ENCODE measurements at regions not wholly inside any gene's neighbourhood (a gene's known extent, or its start where the extent isn't known, plus 50 kb on each side); places are given as distances from the start of the nearest gene placed in this dataset.

DNA sequence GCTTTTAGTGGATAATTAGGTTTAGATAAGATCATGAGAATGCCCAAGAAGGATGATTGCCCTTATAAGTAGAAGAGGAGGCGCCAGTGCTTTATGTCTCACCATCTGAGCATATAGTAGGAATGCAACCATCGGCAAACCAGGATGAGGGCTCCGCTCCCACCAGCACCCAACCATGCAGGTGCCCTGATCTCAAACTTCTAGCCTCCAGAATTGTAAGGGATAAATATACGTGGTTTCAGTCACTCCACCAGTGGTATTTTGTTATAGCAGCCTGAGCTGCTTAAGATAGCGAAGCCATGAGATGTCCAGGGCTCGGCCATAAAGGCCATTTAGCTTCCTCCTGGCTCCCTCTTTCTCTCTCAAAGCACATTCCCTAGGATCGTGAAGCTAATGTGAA, 413.9 kb downstream of the MZT1 start:
- H3K4me3 ChIP-seq (ENCODE audit: control insufficient read depth in 1 of 2, extremely low read depth in 1 of 2, low read length in 1 of 2) = no peak overlapping the region
- no peaks in the 10 kb centered on the region for H3K9me3 Mint-ChIP-seq
- no peaks in the 10 kb centered on the region for H3K36me3 ChIP-seq (ENCODE audit: control insufficient read depth in 2 of 2, extremely low read depth in 1 of 2, insufficient read depth in 1 of 2, low read length in 1 of 2)
- DNase-seq (no peak), ATAC-seq (replicated peaks in 1 of 4) (no peak)
- H3K27ac ChIP-seq (ENCODE audit: low read length) = no peak overlapping the region
- no peaks in the 10 kb centered on the region for H3K4me1 ChIP-seq (ENCODE audit: control insufficient read depth in 1 of 2, extremely low read depth in 1 of 2, insufficient read depth in 2 of 2, low read length in 2 of 2)
- ChIA-PET CTCF (no interaction called here), POLR2A (no interaction called here)
- no peak overlapping the region for H3K4me3 Mint-ChIP-seq
- WGBS (ENCODE audit: insufficient coverage) = 79% methylated on average over 3 of the region's 7 CpGs
- no peaks in the 10 kb centered on the region for H3K36me3 Mint-ChIP-seq
- no peaks in the 10 kb centered on the region for H3K4me1 Mint-ChIP-seq
- no peaks in the 10 kb centered on the region for H3K27me3 ChIP-seq (replicated peaks in 1 of 2; ENCODE audit: control insufficient read depth in 2 of 2, extremely low read depth in 1 of 2, insufficient read depth in 2 of 2, low read length in 1 of 2)
- no peaks in the 10 kb centered on the region for H3K27me3 Mint-ChIP-seq
- H3K27ac Mint-ChIP-seq = no peak overlapping the region
- H3K9me3 ChIP-seq = no peaks in the 10 kb centered on the region

DNA sequence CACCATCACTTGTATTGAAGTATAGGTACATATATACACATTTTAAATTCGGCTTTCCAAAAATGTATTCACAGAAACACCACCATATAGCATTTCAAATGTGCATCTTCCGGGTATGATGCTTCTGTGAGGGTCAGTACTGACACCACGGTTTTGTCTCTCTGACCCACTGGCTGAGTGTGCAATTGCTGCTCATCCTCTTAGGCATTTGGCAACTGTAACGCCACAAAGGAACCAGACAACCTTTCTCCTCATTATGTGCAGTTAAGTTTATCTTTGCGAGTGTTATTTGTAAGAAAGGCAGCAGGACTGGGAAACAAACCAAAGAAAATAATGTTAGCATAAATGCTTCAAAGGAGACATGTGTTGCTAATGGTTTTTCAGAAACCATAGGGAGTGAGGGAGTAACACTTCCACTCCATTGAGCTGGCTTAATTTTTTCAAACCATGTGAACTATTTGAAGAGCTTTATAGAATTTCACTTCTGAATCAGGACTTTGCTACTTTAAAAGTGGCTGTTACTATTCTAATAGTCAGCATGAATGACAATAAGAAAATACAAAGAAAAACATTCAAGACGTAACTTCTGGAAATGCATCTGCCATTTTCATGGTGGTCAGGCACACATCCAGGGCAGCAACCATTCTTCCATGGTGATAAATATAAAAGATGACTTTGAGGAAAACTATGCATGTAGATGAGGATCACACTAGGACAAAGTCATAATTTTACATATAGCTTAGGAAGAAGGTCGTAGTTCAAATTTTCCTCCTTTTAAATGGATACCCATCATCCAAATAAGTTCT, 423.3 kb downstream of the MZT1 start:
- no peaks in the 10 kb centered on the region for H3K4me1 ChIP-seq (ENCODE audit: control insufficient read depth in 1 of 2, extremely low read depth in 1 of 2, insufficient read depth in 2 of 2, low read length in 2 of 2)
- H3K4me3 ChIP-seq (ENCODE audit: control insufficient read depth in 1 of 2, extremely low read depth in 1 of 2, low read length in 1 of 2) = no peak overlapping the region
- no peaks in the 10 kb centered on the region for H3K36me3 ChIP-seq (ENCODE audit: control insufficient read depth in 2 of 2, extremely low read depth in 1 of 2, insufficient read depth in 1 of 2, low read length in 1 of 2)
- 67% methylated on average over 2 of the region's 7 CpGs for WGBS (ENCODE audit: insufficient coverage)
- H3K9me3 Mint-ChIP-seq = peaks cover 0 to 10% (median 2%) of the 10 kb centered on the region in 3 donors
- no peak for ATAC-seq (replicated peaks in 1 of 4)
- H3K9me3 ChIP-seq = no peaks in the 10 kb centered on the region
- ChIA-PET CTCF (no interaction called here), POLR2A (no interaction called here)
- no peak overlapping the region for H3K27ac Mint-ChIP-seq
- no peak overlapping the region for H3K4me3 Mint-ChIP-seq
- no peaks in the 10 kb centered on the region for H3K27me3 Mint-ChIP-seq
- H3K27me3 ChIP-seq (replicated peaks in 1 of 2; ENCODE audit: control insufficient read depth in 2 of 2, extremely low read depth in 1 of 2, insufficient read depth in 2 of 2, low read length in 1 of 2) = no peaks in the 10 kb centered on the region
- no peaks in the 10 kb centered on the region for H3K4me1 Mint-ChIP-seq
- DNase-seq = no peak
- no peaks in the 10 kb centered on the region for H3K36me3 Mint-ChIP-seq
- no peak overlapping the region for H3K27ac ChIP-seq (ENCODE audit: low read length)

- H3K36me3 Mint-ChIP-seq = no peaks in the 10 kb centered on the region
- no peaks in the 10 kb centered on the region for H3K27me3 ChIP-seq (replicated peaks in 1 of 2; ENCODE audit: control insufficient read depth in 2 of 2, extremely low read depth in 1 of 2, insufficient read depth in 2 of 2, low read length in 1 of 2)
- no peaks in the 10 kb centered on the region for H3K27me3 Mint-ChIP-seq
- H3K27ac ChIP-seq (ENCODE audit: low read length) = no peak overlapping the region
- H3K36me3 ChIP-seq (ENCODE audit: control insufficient read depth in 2 of 2, extremely low read depth in 1 of 2, insufficient read depth in 1 of 2, low read length in 1 of 2) = no peaks in the 10 kb centered on the region
- no peaks in the 10 kb centered on the region for H3K4me1 Mint-ChIP-seq
- H3K9me3 ChIP-seq = no peaks in the 10 kb centered on the region
- no peak overlapping the region for H3K4me3 Mint-ChIP-seq
- peaks cover 13 to 19% (median 15%) of the 10 kb centered on the region in 3 donors for H3K9me3 Mint-ChIP-seq
- CTCF ChIA-PET = no interaction called here
- POLR2A ChIA-PET = no interaction called here
- no peak overlapping the region for H3K4me3 ChIP-seq (ENCODE audit: control insufficient read depth in 1 of 2, extremely low read depth in 1 of 2, low read length in 1 of 2)
- no peak overlapping the region for H3K27ac Mint-ChIP-seq
- no CpG with 5 or more reads among the region's 3 CpGs for WGBS (ENCODE audit: insufficient coverage)
- no peaks in the 10 kb centered on the region for H3K4me1 ChIP-seq (ENCODE audit: control insufficient read depth in 1 of 2, extremely low read depth in 1 of 2, insufficient read depth in 2 of 2, low read length in 2 of 2)
- DNase-seq = no peak
- ATAC-seq (replicated peaks in 1 of 4) = no peak
Measured at GRCh38 chr13:72296246-72296645, 429.2 kb upstream of the DACH1 start.

- no peak overlapping the region for H3K27ac ChIP-seq (ENCODE audit: low read length)
- ChIA-PET CTCF (no interaction called here), POLR2A (no interaction called here)
- no peak for ATAC-seq (replicated peaks in 1 of 4)
- H3K27me3 Mint-ChIP-seq = no peaks in the 10 kb centered on the region
- no peak overlapping the region for H3K4me3 Mint-ChIP-seq
- H3K4me3 ChIP-seq (ENCODE audit: control insufficient read depth in 1 of 2, extremely low read depth in 1 of 2, low read length in 1 of 2) = no peak overlapping the region
- no peaks in the 10 kb centered on the region for H3K36me3 Mint-ChIP-seq
- H3K27ac Mint-ChIP-seq = no peak overlapping the region
- no peaks in the 10 kb centered on the region for H3K36me3 ChIP-seq (ENCODE audit: control insufficient read depth in 2 of 2, extremely low read depth in 1 of 2, insufficient read depth in 1 of 2, low read length in 1 of 2)
- no peaks in the 10 kb centered on the region for H3K9me3 ChIP-seq
- peaks cover 13 to 19% (median 16%) of the 10 kb centered on the region in 3 donors for H3K9me3 Mint-ChIP-seq
- WGBS (ENCODE audit: insufficient coverage) = no CpG with 5 or more reads among the region's 2 CpGs
- no peaks in the 10 kb centered on the region for H3K4me1 ChIP-seq (ENCODE audit: control insufficient read depth in 1 of 2, extremely low read depth in 1 of 2, insufficient read depth in 2 of 2, low read length in 2 of 2)
- no peaks in the 10 kb centered on the region for H3K4me1 Mint-ChIP-seq
- no peaks in the 10 kb centered on the region for H3K27me3 ChIP-seq (replicated peaks in 1 of 2; ENCODE audit: control insufficient read depth in 2 of 2, extremely low read depth in 1 of 2, insufficient read depth in 2 of 2, low read length in 1 of 2)
- DNase-seq = no peak
Measured at GRCh38 chr13:72295153-72295552, 428.1 kb upstream of the DACH1 start.

GRCh38 chr13:72293206-72293605, 426.2 kb upstream of the DACH1 start:
- Mint-ChIP-seq H3K27me3 (no peaks in the 10 kb centered on the region), H3K4me1 (no peaks in the 10 kb centered on the region), H3K9me3 (peaks cover 17 to 20% (median 19%) of the 10 kb centered on the region in 3 donors), H3K36me3 (no peaks in the 10 kb centered on the region), H3K4me3 (no peak overlapping the region), H3K27ac (no peak overlapping the region)
- Histone ChIP-seq H3K36me3 (ENCODE audit: control insufficient read depth in 2 of 2, extremely low read depth in 1 of 2, insufficient read depth in 1 of 2, low read length in 1 of 2) (no peaks in the 10 kb centered on the region), H3K27me3 (replicated peaks in 1 of 2; ENCODE audit: control insufficient read depth in 2 of 2, extremely low read depth in 1 of 2, insufficient read depth in 2 of 2, low read length in 1 of 2) (no peaks in the 10 kb centered on the region), H3K4me3 (ENCODE audit: control insufficient read depth in 1 of 2, extremely low read depth in 1 of 2, low read length in 1 of 2) (no peak overlapping the region), H3K9me3 (no peaks in the 10 kb centered on the region), H3K4me1 (ENCODE audit: control insufficient read depth in 1 of 2, extremely low read depth in 1 of 2, insufficient read depth in 2 of 2, low read length in 2 of 2) (no peaks in the 10 kb centered on the region), H3K27ac (ENCODE audit: low read length) (no peak overlapping the region)
- no CpG with 5 or more reads among the region's 1 CpG for WGBS (ENCODE audit: insufficient coverage)
- ATAC-seq (replicated peaks in 1 of 4) = no peak
- ChIA-PET CTCF (no interaction called here), POLR2A (interaction anchor here in 1 of 2 donors (0.6 kb wide), 1 partner anchor 262 kb away, joined by 4 read pairs; no protein-coding TSS in a partner anchor)
- DNase-seq = no peak

DNA sequence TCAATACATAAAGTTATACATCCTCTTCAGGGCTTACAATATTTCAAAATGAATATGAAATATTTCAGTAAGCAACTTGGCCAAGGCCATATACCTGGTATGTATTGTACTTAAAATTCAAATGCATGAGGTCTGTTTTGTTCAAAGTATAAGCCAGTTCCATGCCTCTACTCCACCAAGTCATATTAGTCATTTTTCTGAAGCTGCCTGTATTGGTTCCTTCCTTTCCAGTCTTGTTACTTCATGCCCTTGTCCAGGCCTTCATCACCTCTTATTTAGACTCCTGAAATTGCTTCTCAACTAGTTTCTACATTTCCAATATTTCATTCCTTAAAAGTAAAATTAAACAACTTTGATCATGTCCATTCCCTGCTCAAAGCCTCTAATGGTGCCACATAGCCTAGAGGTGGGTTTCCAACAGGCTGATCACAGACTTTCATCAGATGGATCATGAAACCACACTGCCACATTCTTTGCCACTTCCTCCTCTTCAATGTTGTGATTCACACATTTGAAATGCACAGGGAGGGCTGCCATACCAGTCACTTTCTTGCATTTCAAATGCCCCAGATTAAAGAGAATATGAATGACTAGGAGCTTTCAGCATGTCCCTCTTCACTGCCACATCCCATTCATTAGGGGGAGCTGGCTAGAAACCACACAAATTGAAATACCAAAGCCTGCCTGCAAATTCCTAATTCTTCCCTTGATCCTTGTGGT, 424.1 kb upstream of the DACH1 start:
- DNase-seq (no peak), ATAC-seq (replicated peaks in 1 of 4) (no peak)
- H3K27me3 Mint-ChIP-seq = no peaks in the 10 kb centered on the region
- Histone ChIP-seq H3K4me1 (ENCODE audit: control insufficient read depth in 1 of 2, extremely low read depth in 1 of 2, insufficient read depth in 2 of 2, low read length in 2 of 2) (no peaks in the 10 kb centered on the region), H3K27me3 (replicated peaks in 1 of 2; ENCODE audit: control insufficient read depth in 2 of 2, extremely low read depth in 1 of 2, insufficient read depth in 2 of 2, low read length in 1 of 2) (no peaks in the 10 kb centered on the region), H3K9me3 (no peaks in the 10 kb centered on the region), H3K4me3 (ENCODE audit: control insufficient read depth in 1 of 2, extremely low read depth in 1 of 2, low read length in 1 of 2) (no peak overlapping the region), H3K27ac (ENCODE audit: low read length) (no peak overlapping the region), H3K36me3 (ENCODE audit: control insufficient read depth in 2 of 2, extremely low read depth in 1 of 2, insufficient read depth in 1 of 2, low read length in 1 of 2) (no peaks in the 10 kb centered on the region)
- ChIA-PET POLR2A (no interaction called here), CTCF (no interaction called here)
- H3K9me3 Mint-ChIP-seq = peaks cover 16 to 21% (median 20%) of the 10 kb centered on the region in 3 donors
- H3K27ac Mint-ChIP-seq = no peak overlapping the region
- H3K36me3 Mint-ChIP-seq = no peaks in the 10 kb centered on the region
- H3K4me3 Mint-ChIP-seq = no peak overlapping the region
- no peaks in the 10 kb centered on the region for H3K4me1 Mint-ChIP-seq
